HUES6 (cell line): ENCODE measurements at regions not wholly inside any gene's neighbourhood (a gene's known extent, or its start where the extent isn't known, plus 50 kb on each side); places are given as distances from the start of the nearest gene placed in this dataset.

ENCODE experiments used
- H3K27ac ChIP-seq: 2 replicates; pipeline ENCODE4 v1.7.0; 2013; ENCODE audit warnings: low read depth, mild to moderate bottlenecking, low read length, inconsistent platforms
- H3K27me3 ChIP-seq: 2 replicates; pipeline ENCODE4 v1.6.1; 2013; ENCODE audit warnings: low read length; ENCODE audit not compliant: control insufficient read depth, insufficient read depth
- H3K36me3 ChIP-seq: 2 replicates; pipeline ENCODE4 v1.6.1; 2013; ENCODE audit warnings: low read length; ENCODE audit not compliant: control insufficient read depth, insufficient read depth
- H3K4me1 ChIP-seq: 2 replicates; pipeline ENCODE4 v1.6.1; 2013; ENCODE audit warnings: low read length; ENCODE audit not compliant: control insufficient read depth, insufficient read depth
- H3K4me3 ChIP-seq: 2 replicates; pipeline ENCODE4 v1.5.1; 2013; ENCODE audit warnings: low read depth, low read length
- H3K9ac ChIP-seq: one replicate; pipeline ENCODE4 v1.6.1; 2013; ENCODE audit warnings: mild to moderate bottlenecking, low read length
- H3K9me3 ChIP-seq: 2 replicates; pipeline ENCODE4 v1.6.1; 2013; ENCODE audit warnings: low read depth, low read length; ENCODE audit not compliant: control insufficient read depth, insufficient read depth

DNA sequence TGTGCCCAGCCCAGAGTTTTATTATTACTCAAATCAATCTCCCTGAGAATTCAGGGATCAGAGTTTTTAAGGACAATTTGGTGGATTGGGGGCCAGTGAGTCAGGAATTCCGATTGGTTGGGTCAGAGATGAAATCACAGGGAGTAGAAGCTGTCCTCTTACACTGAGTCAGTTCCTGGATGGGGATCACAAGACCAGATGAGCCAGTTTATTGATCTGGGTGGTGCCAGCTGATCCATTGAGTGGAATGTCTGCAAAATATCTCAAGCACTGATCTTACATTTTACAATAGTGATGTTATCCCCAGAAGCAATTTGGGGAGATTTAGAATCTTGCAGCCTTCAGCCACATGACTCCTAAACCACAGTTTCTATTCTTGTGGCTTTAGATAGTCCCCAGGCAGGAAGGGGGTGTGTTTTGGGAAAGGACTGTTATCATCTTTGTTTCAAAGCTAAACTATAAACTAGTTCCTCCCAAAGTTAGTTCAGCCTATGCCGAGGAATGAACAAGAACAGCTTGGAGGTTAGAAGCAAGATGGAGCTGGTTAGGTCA is 89.1 kb upstream of the CNOT2 start:
- Histone ChIP-seq H3K36me3 (no peaks in the 10 kb centered on the region), H3K4me3 (no peak overlapping the region), H3K27ac (no peak overlapping the region), H3K9me3 (peaks cover 66% of the 10 kb centered on the region), H3K9ac (no peak overlapping the region), H3K27me3 (no peaks in the 10 kb centered on the region), H3K4me1 (no peaks in the 10 kb centered on the region)

DNA sequence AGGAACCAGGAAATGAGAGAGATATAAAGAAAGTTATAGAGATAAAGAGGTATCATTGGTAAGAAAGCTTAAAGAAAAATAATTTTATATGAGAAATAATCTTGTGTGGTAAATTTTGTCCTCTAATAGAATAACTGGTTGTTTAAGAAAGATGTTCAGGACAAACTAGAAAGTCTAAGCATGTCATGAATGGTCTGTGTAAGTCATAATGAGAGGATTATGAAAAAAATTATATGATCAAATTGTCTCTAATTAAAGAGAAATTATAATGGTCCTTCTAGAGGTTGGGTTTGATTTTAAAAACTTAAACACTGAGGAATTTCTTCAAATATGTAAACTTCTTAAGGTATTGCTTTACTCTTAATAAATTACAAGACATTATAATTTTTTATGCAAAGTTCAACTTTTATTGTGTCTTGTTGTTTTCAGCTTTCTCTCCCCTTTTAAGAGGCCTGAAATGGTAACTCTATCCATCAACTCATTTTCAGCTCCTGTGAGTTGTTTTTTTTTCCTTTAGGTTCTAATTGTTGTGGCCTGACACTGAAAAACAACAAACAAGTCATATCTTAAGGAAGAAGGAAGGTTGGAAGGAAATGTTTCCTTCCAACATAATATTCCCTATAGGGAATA is 88.2 kb upstream of the CNOT2 start:
- Histone ChIP-seq H3K36me3 (no peaks in the 10 kb centered on the region), H3K27ac (no peak overlapping the region), H3K9ac (no peak overlapping the region), H3K4me3 (no peak overlapping the region), H3K27me3 (no peaks in the 10 kb centered on the region), H3K9me3 (peaks cover 70% of the 10 kb centered on the region), H3K4me1 (no peaks in the 10 kb centered on the region)

DNA sequence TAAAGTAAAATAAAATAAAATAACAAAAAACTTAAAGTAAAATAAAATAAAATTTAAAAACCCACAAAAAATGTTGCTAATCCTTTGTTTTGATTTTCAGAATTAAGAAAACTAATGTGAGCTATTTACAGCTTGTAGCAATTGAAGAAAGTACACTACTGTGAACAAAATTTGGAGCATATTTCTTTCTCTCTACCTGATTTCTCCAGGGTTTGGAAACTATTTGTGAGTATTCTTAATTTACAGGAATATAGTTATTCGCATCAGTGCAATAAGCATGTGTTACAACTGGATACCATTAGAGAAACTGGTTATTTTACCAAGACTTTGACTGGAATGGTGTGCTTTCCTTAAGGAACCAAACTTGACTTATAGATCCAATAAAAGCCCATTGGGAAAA is 86.1 kb upstream of the CNOT2 start:
- H3K27ac ChIP-seq, result no peak overlapping the region
- H3K9ac ChIP-seq, result no peak overlapping the region
- H3K9me3 ChIP-seq, result peaks cover 69% of the 10 kb centered on the region
- no peaks in the 10 kb centered on the region for H3K36me3 ChIP-seq
- no peak overlapping the region for H3K4me3 ChIP-seq
- no peaks in the 10 kb centered on the region for H3K4me1 ChIP-seq
- no peaks in the 10 kb centered on the region for H3K27me3 ChIP-seq

DNA sequence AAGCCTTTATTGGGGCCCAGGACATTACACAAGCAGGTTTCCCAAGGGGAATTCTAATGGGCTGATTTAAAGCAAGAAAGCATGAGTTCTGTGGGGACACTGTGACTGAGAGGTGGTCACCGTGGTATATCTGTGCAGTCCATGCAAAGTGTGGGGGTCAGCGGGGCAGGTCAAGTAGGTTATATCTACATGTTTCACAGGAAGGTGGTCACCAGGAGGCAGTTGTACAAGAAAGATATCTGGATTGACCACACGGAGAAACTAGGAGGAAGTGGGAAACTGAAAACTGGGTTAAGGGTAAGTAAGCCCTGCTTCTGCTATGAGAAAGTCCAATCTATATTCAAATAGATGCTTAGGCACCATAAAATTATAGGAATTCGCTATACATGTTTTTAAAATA is 77.8 kb upstream of the CNOT2 start:
- Histone ChIP-seq H3K4me3 (no peak overlapping the region), H3K4me1 (no peaks in the 10 kb centered on the region), H3K36me3 (no peaks in the 10 kb centered on the region), H3K27ac (no peak overlapping the region), H3K9ac (no peak overlapping the region), H3K27me3 (no peaks in the 10 kb centered on the region), H3K9me3 (0 out of 2 replicates have a peak, but pooled peaks cover 7% of the 10 kb centered on the region)

DNA sequence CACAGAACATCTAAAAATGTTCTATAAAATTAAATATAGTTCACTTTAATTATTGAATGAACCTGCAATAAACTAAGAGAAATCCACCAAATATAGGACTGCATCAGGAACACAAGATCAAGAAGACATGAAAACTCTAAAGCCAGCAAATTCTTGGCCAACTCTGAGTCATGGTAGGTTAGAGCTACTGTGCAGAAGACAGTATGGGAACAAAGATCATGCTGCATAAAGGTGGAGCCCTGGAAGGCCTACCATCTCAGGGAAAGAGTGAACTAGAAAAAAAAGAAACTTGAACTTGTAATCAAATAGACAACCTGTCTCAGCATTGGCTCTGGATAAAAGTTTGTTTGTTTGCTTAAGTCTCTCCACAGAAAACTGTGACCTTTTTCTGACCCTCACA is 66.9 kb upstream of the CNOT2 start:
- Histone ChIP-seq H3K4me3 (no peak overlapping the region), H3K9me3 (no peaks in the 10 kb centered on the region), H3K4me1 (no peaks in the 10 kb centered on the region), H3K36me3 (no peaks in the 10 kb centered on the region), H3K27me3 (no peaks in the 10 kb centered on the region), H3K27ac (no peak overlapping the region), H3K9ac (no peak overlapping the region)

DNA sequence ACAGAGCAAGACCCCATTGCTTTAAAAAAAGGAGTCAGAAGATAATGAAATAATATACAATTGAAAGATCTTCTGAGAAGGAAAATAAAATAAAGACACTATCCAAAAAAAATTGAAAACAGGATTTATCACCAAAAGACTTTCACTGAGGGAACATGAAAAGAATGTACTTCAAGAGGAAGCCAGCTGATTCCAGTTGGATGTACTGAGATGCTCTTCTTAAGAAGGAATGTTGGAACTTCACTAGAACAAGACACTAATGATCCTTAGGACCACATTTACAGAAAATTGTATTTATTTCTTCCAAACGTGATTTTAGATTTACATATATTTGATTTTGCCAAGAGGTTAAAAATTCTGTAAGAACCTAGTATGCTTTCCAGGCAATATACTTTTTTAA is 65.6 kb upstream of the CNOT2 start:
- no peak overlapping the region for H3K4me3 ChIP-seq
- no peaks in the 10 kb centered on the region for H3K36me3 ChIP-seq
- H3K9me3 ChIP-seq, result no peaks in the 10 kb centered on the region
- H3K9ac ChIP-seq, result no peak overlapping the region
- H3K27ac ChIP-seq, result no peak overlapping the region
- H3K27me3 ChIP-seq, result no peaks in the 10 kb centered on the region
- no peaks in the 10 kb centered on the region for H3K4me1 ChIP-seq

DNA sequence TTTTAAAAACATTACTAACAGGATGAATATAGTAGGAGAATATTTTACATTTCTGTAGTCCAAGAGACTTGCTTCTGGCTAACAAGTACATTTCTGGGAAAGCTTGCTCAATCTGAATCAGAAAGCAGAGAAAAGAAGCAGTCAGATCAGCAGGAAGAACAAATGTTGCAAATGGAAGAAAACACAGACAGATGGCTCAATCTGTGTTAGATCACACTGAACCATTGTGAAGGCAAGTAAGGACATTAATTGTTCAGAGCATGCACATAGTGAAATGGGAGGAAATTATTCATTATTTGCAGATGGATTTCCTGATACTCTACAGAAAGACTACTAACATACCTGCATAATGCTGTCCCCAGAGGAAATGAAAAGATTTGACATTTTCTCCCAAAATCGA is 65.2 kb upstream of the CNOT2 start:
- Histone ChIP-seq H3K27ac (no peak overlapping the region), H3K9ac (no peak overlapping the region), H3K36me3 (no peaks in the 10 kb centered on the region), H3K9me3 (no peaks in the 10 kb centered on the region), H3K27me3 (no peaks in the 10 kb centered on the region), H3K4me1 (no peaks in the 10 kb centered on the region), H3K4me3 (no peak overlapping the region)

DNA sequence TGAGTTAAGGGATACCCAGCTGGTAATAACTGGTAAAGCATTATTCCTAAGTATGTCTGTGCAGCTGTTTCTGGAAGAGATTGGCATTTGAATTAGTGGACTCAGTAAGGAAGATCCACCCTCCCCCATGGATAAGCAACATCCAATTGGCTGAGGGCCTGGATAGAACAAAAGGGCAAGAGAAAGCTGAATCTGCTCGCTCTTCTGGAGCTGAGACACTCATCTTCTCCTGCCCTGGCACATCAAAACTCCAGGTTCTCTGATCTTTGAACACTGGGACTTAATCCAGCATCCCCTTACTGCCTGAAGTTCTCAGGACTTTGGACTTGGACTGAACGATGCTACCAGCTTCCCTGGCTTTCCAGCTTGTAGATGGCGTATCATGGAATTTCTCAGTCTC is 63.1 kb upstream of the CNOT2 start:
- H3K36me3 ChIP-seq, result no peaks in the 10 kb centered on the region
- no peaks in the 10 kb centered on the region for H3K9me3 ChIP-seq
- H3K27ac ChIP-seq, result no peak overlapping the region
- no peaks in the 10 kb centered on the region for H3K27me3 ChIP-seq
- H3K4me1 ChIP-seq, result no peaks in the 10 kb centered on the region
- no peak overlapping the region for H3K4me3 ChIP-seq
- H3K9ac ChIP-seq, result no peak overlapping the region

DNA sequence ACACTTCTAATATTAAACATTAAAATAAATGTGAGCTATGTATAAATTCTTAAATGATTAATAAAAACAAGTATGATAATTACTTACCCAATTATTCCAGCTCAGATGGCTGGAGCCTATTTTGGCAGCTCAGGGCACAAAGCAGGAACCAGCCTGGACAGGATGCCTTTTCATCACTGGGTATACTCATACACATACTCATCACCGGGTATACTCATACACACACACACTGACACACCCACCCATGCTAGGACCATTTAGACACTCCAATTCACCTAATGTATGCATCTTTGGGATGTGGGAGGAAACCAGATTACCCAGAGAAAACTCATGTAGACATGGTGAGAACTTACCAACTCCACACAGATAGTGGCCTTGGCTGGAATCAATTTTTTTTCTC is 57.9 kb upstream of the CNOT2 start:
- H3K27ac ChIP-seq, result no peak overlapping the region
- H3K4me1 ChIP-seq, result no peaks in the 10 kb centered on the region
- H3K4me3 ChIP-seq, result no peak overlapping the region
- H3K9ac ChIP-seq, result no peak overlapping the region
- no peaks in the 10 kb centered on the region for H3K9me3 ChIP-seq
- no peaks in the 10 kb centered on the region for H3K36me3 ChIP-seq
- H3K27me3 ChIP-seq, result no peaks in the 10 kb centered on the region

DNA sequence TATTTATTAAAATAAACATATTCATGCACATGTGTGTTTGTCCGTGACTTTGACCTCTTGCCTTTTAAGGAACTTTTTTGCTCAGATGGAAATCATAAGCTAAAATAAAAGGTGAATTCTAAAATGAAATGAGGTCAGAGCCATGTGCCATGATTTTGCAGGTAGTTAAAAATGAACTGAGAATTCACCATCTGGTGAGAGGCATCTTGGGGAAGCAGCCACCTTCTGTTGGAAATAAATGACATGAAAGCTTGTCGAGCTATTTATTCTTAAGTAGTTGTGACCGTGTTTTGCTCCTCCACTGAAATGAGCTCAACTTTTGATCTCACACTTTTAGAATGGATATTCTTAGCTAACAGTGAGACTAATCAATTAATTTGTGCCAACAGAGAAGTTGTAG is 56.8 kb upstream of the CNOT2 start:
- no peak overlapping the region for H3K4me3 ChIP-seq
- no peak overlapping the region for H3K27ac ChIP-seq
- no peak overlapping the region for H3K9ac ChIP-seq
- H3K9me3 ChIP-seq, result no peaks in the 10 kb centered on the region
- H3K36me3 ChIP-seq, result no peaks in the 10 kb centered on the region
- no peaks in the 10 kb centered on the region for H3K27me3 ChIP-seq
- H3K4me1 ChIP-seq, result peaks cover 3% of the 10 kb centered on the region; the same call in 1 of the 2 replicates

DNA sequence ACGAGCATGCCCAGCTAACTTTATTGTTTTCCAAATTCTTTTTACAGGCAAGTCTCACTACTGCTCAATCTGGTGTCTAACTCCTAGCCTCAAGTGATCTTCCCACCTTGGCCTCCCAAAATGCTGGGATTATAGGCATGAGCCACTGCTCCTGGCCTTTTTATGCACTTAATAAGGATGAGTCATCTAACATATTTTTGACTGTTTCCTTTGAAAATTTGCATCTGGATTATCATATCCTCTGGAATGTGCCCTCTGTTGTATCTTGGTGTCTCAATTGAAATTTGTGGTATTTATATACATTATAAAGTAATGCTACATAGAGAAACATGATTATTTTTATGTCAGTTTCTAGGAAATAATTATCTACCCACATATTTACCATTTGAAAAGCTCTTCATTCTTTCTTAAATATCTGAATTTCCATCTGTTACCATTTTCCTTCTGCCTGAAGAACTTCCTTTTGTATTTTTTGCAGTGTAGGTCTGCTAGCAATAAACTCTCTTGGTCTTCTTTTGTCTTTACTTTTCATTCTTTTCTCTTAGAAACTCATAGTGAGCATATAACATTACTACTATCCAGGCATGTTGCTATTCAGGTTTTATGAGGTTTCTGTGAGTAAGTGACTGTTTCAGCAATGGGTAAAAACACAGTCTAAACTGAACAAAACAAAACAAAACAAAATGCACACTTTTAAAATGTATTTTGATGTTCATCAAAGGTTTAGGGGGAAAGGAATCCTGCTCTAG is 52.8 kb upstream of the CNOT2 start:
- Histone ChIP-seq H3K27me3 (no peaks in the 10 kb centered on the region), H3K4me1 (peaks cover 3% of the 10 kb centered on the region; the same call in 1 of the 2 replicates), H3K9me3 (no peaks in the 10 kb centered on the region), H3K9ac (no peak overlapping the region), H3K4me3 (no peak overlapping the region), H3K36me3 (no peaks in the 10 kb centered on the region), H3K27ac (no peak overlapping the region)
